ENCODE measurements at regions not wholly inside any gene's neighbourhood (a gene's known extent, or its start where the extent isn't known, plus 50 kb on each side); places are given as distances from the start of the nearest gene placed in this dataset.
"Not testable (repeated sequence)": the region's sequence is repeated elsewhere in the genome, so short reads cannot be mapped to it uniquely, and the experiment has no call there.

DNA sequence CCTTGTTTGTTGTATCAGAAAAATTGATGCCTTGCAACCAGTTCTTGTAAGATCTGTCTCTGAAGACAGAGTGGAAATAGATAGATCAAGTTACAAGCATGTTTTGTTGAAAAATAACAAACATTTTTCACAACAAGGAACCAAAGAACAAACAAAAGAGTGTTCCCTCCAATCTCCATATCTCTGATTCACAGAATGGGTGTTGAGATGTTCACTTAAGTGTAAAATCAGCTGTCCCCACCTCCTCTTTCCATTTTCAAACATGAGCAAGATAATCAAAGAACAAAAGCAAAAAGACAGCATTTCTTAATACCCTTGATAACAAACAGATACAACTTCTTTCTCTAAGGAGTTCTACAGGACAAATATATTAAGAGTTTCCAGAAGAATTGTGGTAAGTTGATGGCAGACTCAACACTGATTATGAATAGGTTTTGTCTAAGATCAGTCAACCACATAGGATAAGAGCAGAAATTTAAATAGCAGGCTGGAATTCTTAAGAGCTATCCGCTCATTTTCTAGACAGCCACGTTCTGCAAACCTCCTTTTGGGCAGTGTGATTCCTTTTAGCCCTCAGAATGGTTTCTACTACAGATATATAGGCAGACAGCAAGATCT, 970.9 kb upstream of the AUTS2 start (continued):
- TF ChIP-seq, protein P1, sequence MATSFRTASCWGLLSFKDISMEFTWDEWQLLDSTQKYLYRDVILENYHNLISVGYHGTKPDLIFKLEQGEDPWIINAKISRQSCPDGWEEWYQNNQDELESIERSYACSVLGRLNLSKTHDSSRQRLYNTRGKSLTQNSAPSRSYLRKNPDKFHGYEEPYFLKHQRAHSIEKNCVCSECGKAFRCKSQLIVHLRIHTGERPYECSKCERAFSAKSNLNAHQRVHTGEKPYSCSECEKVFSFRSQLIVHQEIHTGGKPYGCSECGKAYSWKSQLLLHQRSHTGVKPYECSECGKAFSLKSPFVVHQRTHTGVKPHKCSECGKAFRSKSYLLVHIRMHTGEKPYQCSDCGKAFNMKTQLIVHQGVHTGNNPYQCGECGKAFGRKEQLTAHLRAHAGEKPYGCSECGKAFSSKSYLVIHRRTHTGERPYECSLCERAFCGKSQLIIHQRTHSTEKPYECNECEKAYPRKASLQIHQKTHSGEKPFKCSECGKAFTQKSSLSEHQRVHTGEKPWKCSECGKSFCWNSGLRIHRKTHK (tag by site-specific recombination; IDR thresholded peaks at IDR 0.05) = no peak

DNA sequence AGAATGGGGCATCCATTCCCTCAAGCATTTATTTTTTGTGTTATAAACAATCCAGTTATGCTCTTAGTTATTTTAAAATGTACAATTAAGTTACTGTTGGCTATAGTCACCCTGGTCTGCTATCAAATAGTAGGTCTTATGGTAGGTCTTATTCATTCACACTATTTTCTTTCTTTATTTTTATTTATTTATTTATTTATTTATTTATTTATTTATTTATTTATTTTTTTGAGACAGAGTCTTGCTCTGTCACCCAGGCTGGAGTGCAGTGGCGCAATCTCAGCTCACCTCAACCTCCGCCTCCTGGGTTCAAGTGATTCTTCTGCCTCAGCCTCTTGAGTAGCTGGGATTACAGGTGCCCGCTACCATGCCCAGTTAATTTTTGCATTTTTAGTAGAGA, 967.4 kb upstream of the AUTS2 start:
- CTCF ChIA-PET; POLR2A ChIA-PET; H3K27ac ChIP-seq (ENCODE audit: extremely low read depth, low read depth, low read length); H3K36me3 ChIP-seq (ENCODE audit: control insufficient read depth in 2 of 2, insufficient read depth in 1 of 2, low read length in 2 of 2); H3K4me3 ChIP-seq (ENCODE audit: low read depth, low read length); H3K4me1 ChIP-seq (ENCODE audit: control insufficient read depth, insufficient read depth, low read length); H3K9me3 ChIP-seq (ENCODE audit: control insufficient read depth, insufficient read depth, low read depth, low read length): not testable (repeated sequence)
- TF ChIP-seq ZNF555 (tag by site-specific recombination; conservative IDR thresholded peaks at IDR 0.05) (peak; percentile 59), ZNF394 (tag by site-specific recombination; IDR thresholded peaks at IDR 0.05; ENCODE audit: borderline replicate concordance) (peak; percentile 72; the same call in 1 of the 2 replicates), ZNF623 (tag by site-specific recombination; IDR thresholded peaks at IDR 0.05) (peak; percentile 46), ZNF654 (tag by site-specific recombination; IDR thresholded peaks at IDR 0.05; ENCODE audit: low read depth) (peak; percentile 22), ZNF426 (tag by site-specific recombination; IDR thresholded peaks at IDR 0.05) (peak; percentile 60), ZBTB8A (tag by site-specific recombination; IDR thresholded peaks at IDR 0.05) (peak; percentile 41; the same call in 1 of the 2 replicates)
- TF ChIP-seq, protein P2, sequence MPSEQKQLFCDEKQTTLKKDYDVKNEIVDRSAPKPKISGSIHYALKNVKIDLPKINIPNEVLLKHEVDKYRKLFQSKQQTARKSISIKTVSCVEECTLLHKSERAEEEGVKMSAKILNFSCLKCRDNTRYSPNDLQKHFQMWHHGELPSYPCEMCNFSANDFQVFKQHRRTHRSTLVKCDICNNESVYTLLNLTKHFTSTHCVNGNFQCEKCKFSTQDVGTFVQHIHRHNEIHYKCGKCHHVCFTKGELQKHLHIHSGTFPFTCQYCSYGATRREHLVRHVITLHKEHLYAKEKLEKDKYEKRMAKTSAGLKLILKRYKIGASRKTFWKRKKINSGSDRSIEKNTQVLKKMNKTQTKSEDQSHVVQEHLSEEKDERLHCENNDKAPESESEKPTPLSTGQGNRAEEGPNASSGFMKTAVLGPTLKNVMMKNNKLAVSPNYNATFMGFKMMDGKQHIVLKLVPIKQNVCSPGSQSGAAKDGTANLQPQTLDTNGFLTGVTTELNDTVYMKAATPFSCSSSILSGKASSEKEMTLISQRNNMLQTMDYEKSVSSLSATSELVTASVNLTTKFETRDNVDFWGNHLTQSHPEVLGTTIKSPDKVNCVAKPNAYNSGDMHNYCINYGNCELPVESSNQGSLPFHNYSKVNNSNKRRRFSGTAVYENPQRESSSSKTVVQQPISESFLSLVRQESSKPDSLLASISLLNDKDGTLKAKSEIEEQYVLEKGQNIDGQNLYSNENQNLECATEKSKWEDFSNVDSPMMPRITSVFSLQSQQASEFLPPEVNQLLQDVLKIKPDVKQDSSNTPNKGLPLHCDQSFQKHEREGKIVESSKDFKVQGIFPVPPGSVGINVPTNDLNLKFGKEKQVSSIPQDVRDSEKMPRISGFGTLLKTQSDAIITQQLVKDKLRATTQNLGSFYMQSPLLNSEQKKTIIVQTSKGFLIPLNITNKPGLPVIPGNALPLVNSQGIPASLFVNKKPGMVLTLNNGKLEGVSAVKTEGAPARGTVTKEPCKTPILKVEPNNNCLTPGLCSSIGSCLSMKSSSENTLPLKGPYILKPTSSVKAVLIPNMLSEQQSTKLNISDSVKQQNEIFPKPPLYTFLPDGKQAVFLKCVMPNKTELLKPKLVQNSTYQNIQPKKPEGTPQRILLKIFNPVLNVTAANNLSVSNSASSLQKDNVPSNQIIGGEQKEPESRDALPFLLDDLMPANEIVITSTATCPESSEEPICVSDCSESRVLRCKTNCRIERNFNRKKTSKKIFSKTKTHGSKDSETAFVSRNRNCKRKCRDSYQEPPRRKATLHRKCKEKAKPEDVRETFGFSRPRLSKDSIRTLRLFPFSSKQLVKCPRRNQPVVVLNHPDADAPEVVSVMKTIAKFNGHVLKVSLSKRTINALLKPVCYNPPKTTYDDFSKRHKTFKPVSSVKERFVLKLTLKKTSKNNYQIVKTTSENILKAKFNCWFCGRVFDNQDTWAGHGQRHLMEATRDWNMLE (tag by site-specific recombination; conservative IDR thresholded peaks at IDR 0.05; ENCODE audit: low read depth) = peak; percentile 73
- TF ChIP-seq, protein P3, sequence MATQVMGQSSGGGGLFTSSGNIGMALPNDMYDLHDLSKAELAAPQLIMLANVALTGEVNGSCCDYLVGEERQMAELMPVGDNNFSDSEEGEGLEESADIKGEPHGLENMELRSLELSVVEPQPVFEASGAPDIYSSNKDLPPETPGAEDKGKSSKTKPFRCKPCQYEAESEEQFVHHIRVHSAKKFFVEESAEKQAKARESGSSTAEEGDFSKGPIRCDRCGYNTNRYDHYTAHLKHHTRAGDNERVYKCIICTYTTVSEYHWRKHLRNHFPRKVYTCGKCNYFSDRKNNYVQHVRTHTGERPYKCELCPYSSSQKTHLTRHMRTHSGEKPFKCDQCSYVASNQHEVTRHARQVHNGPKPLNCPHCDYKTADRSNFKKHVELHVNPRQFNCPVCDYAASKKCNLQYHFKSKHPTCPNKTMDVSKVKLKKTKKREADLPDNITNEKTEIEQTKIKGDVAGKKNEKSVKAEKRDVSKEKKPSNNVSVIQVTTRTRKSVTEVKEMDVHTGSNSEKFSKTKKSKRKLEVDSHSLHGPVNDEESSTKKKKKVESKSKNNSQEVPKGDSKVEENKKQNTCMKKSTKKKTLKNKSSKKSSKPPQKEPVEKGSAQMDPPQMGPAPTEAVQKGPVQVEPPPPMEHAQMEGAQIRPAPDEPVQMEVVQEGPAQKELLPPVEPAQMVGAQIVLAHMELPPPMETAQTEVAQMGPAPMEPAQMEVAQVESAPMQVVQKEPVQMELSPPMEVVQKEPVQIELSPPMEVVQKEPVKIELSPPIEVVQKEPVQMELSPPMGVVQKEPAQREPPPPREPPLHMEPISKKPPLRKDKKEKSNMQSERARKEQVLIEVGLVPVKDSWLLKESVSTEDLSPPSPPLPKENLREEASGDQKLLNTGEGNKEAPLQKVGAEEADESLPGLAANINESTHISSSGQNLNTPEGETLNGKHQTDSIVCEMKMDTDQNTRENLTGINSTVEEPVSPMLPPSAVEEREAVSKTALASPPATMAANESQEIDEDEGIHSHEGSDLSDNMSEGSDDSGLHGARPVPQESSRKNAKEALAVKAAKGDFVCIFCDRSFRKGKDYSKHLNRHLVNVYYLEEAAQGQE (tag by site-specific recombination; IDR thresholded peaks at IDR 0.05) = 0 out of 2 replicates have a peak, but pooled peaks have one; percentile 24
- TF ChIP-seq, protein P4, sequence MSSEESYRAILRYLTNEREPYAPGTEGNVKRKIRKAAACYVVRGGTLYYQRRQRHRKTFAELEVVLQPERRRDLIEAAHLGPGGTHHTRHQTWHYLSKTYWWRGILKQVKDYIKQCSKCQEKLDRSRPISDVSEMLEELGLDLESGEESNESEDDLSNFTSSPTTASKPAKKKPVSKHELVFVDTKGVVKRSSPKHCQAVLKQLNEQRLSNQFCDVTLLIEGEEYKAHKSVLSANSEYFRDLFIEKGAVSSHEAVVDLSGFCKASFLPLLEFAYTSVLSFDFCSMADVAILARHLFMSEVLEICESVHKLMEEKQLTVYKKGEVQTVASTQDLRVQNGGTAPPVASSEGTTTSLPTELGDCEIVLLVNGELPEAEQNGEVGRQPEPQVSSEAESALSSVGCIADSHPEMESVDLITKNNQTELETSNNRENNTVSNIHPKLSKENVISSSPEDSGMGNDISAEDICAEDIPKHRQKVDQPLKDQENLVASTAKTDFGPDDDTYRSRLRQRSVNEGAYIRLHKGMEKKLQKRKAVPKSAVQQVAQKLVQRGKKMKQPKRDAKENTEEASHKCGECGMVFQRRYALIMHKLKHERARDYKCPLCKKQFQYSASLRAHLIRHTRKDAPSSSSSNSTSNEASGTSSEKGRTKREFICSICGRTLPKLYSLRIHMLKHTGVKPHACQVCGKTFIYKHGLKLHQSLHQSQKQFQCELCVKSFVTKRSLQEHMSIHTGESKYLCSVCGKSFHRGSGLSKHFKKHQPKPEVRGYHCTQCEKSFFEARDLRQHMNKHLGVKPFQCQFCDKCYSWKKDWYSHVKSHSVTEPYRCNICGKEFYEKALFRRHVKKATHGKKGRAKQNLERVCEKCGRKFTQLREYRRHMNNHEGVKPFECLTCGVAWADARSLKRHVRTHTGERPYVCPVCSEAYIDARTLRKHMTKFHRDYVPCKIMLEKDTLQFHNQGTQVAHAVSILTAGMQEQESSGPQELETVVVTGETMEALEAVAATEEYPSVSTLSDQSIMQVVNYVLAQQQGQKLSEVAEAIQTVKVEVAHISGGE (tag by site-specific recombination; conservative IDR thresholded peaks at IDR 0.05; ENCODE audit: low read depth) = peak; percentile 58

Data from HEK293 (cell line).